ENCODE measurements at regions not wholly inside any gene's neighbourhood (a gene's known extent, or its start where the extent isn't known, plus 50 kb on each side); places are given as distances from the start of the nearest gene placed in this dataset.
"Not testable (repeated sequence)": the region's sequence is repeated elsewhere in the genome, so short reads cannot be mapped to it uniquely, and the experiment has no call there.

DNA sequence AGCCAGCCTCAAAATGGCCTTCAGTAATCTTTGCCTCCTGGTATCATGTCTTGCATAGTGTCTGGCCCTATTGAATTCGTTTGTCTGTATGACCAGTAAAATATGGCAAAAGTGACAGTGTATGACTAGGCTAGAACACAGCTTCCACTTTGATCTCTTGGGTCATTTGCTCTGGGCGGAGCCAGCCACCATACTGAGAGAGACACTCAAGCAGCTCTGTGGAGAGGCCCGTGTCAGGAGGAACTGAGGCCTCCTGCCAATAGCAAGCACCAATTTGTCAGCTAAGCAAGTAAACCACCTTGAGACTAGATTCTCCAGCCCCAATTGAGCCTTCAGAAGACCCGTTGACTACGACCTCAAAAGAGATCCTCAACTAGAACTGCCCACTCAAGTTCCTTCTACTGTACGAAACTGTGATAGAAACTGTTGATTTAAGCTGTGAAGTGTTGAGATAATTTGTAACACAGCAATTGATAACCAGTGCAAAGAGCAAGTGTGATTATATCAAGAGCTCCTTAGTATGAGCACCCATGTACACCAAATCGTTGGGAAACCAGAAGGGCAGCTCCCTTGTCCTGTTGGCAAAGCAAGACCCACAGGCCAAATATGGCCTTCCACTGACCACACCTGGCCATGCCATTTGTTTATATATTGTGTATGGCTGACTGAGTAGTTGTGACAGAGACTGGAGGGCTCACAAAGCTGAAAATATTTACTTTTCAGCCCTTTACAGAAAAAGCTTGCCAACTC, 52.7 kb upstream of the SERBP1 start:
- DNase-seq (ENCODE audit: low read depth, low spot score) = no peak
- H3K4me3 ChIP-seq (ENCODE audit: low read length) = no peak overlapping the region

- no peak for DNase-seq (ENCODE audit: low read depth, low spot score)
These were observed 54.3 kb upstream of the SERBP1 start for GRCh38 chr1:67484492-67484891.

DNA sequence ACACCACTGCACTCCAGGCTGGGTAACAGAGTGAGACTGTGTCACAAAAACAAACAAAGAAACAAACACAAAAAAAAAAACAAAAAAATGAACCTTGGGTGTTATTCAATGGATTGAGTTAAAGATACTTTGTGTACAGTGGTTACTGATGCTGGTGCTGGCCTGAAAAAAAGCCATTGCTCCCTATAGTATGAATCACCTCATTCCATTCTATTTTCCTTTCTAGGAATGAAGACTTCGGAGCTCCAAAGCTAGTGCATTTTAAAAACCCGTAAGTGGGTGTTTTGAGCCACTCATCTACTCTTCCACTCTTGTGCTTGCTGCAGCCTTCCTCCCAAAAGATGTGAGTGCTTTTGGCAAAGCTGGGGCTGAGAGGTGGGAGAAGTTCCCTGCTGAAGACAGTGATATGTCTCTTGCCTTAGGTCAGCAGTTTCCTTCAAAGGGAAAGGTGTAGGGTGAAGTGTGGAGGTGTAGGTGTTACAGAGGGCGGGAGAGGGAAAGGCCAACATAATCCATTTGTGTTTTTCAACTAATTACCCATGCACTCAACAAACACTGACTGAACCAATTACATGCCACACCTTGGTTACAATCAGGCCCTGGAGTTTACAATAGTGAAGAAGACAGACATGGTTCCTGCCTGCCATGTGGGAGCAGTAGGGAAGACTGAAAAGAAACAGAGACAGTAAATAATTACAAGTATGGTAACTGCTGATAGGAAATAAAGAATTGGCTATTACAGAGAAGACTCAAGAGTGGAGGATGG, 55.0 kb upstream of the SERBP1 start:
- DNase-seq (ENCODE audit: low read depth, low spot score) = no peak
- no peak overlapping the region for H3K4me3 ChIP-seq (ENCODE audit: low read length)

More at GRCh38 chr1:67484492-67484891, 54.3 kb upstream of the SERBP1 start:
- H3K4me3 ChIP-seq (ENCODE audit: low read length) = no peak overlapping the region

- H3K4me3 ChIP-seq (ENCODE audit: low read length) = no peak overlapping the region
- DNase-seq (ENCODE audit: low read depth, low spot score) = peak; percentile 20
These were observed 59.4 kb upstream of the SERBP1 start for GRCh38 chr1:67489643-67490042.

DNA sequence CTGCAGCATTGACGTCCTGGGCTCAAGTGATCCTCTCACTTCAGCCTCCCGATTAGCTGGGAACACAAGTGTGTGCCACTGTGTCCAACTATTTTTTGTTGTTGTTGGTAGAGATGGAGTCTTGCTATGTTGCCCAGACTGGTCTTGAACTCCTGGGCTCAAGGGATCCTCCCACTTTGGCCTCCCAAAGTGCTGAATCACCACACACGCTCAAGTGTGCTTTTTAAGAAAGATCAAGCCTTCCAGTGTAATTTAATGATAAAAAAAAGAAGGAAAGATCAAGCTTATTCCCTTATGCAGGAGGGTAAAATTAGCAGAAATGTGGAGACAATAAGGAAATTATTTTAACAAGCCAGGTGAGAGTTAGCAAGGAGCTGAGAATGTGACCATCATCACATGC, 61.1 kb upstream of the SERBP1 start:
- no peak overlapping the region for H3K4me3 ChIP-seq (ENCODE audit: low read length)
- DNase-seq (ENCODE audit: low read depth, low spot score) = no peak

- DNase-seq (ENCODE audit: low read depth, low spot score) = no peak
- no peak overlapping the region for H3K4me3 ChIP-seq (ENCODE audit: low read length)
These were observed 62.9 kb upstream of the SERBP1 start for GRCh38 chr1:67493148-67493547.

- H3K4me3 ChIP-seq (ENCODE audit: low read length) = no peak overlapping the region
- no peak for DNase-seq (ENCODE audit: low read depth, low spot score)
These were observed 65.1 kb upstream of the SERBP1 start for GRCh38 chr1:67495327-67495726.

GRCh38 chr1:67496329-67496728, 66.1 kb upstream of the SERBP1 start:
- DNase-seq (ENCODE audit: low read depth, low spot score) = no peak
- H3K4me3 ChIP-seq (ENCODE audit: low read length) = no peak overlapping the region

GRCh38 chr1:67500413-67500959, 70.3 kb upstream of the SERBP1 start:
- H3K4me3 ChIP-seq (ENCODE audit: low read length) = no peak overlapping the region
- DNase-seq (ENCODE audit: low read depth, low spot score) = peak; percentile 78

GRCh38 chr1:67503974-67504373, 73.8 kb upstream of the SERBP1 start:
- H3K4me3 ChIP-seq (ENCODE audit: low read length) = no peak overlapping the region
- no peak for DNase-seq (ENCODE audit: low read depth, low spot score)

GRCh38 chr1:67513392-67514294, 83.4 kb upstream of the SERBP1 start:
- DNase-seq (ENCODE audit: low read depth, low spot score); H3K4me3 ChIP-seq (ENCODE audit: low read length): not testable (repeated sequence)

DNA sequence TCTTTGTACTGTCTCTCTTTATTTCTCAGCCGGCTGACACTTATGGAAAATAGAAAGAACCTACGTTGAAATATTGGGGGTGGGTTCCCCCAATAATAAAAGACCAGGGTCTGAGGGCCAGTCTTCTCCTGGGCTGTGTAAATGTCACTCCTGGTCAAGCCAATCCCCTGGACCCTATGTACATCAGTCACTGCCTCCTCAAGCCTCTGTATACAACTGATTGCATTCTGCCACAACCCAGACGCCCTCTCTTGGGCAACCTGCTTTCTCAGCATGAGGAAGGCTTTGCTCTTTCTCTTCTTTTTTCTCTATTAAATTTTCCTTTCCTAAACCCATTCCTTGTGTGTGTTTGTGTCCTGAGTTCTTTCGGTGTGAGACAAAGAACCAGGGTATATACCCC, 84.1 kb upstream of the SERBP1 start:
- no peak for DNase-seq (ENCODE audit: low read depth, low spot score)
- no peak overlapping the region for H3K4me3 ChIP-seq (ENCODE audit: low read length)

GRCh38 chr1:67514786-67515185, 84.6 kb upstream of the SERBP1 start:
- no peak overlapping the region for H3K4me3 ChIP-seq (ENCODE audit: low read length)
- DNase-seq (ENCODE audit: low read depth, low spot score) = no peak

GRCh38 chr1:67515324-67516080, 85.3 kb upstream of the SERBP1 start:
- no peak for DNase-seq (ENCODE audit: low read depth, low spot score)
- H3K4me3 ChIP-seq (ENCODE audit: low read length) = no peak overlapping the region

DNA sequence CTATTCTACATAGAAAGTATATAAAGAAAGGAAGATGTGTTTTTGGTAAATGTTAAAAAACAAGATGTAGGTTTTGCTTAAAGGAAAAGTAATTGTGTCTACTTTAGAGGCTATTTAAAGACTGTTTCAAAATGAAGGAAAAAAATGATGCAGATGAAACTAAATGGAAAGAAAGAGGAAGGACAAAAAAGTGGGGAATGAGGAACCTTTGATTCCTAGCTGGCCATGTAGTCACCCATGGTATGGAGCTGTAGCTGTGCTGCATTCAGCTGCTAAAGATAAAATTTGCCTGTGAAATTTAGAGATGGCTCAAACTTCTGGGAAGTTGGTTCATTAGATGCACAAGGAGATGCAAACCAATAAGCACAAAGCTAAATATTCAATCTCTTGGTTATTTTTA, 86.8 kb upstream of the SERBP1 start:
- H3K4me3 ChIP-seq (ENCODE audit: low read length) = no peak overlapping the region
- no peak for DNase-seq (ENCODE audit: low read depth, low spot score)

- DNase-seq (ENCODE audit: low read depth, low spot score) = no peak
- H3K4me3 ChIP-seq (ENCODE audit: low read length) = no peak overlapping the region
These were observed 91.8 kb upstream of the SERBP1 start for GRCh38 chr1:67522001-67522441.

DNA sequence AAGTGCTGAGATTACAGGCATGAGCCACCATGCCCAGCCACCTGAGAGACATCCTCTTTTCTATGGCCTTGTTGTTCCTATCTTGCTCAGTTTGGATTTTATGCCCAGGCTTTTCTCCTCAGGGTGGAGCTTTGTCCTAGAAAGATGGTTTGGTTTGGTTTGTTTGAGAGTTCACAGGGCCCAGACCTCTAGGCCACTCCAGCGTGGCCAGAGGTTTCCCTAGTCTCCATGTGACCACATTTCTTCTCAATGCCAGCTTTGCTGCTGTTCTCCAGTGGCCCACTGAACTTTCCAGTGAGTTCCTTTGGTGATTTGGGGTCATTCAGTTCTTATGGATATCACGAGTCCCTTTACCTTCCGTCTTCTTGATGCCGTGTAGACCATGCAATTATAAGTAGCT, 92.6 kb upstream of the SERBP1 start:
- H3K4me3 ChIP-seq (ENCODE audit: low read length) = no peak overlapping the region
- no peak for DNase-seq (ENCODE audit: low read depth, low spot score)

GRCh38 chr1:67524143-67525052, 94.2 kb upstream of the SERBP1 start:
- no peak for DNase-seq (ENCODE audit: low read depth, low spot score)

More at GRCh38 chr1:67524143-67525052, 94.2 kb upstream of the SERBP1 start:
- H3K4me3 ChIP-seq (ENCODE audit: low read length) = no peak overlapping the region
